ENCODE measurements at regions not wholly inside any gene's neighbourhood (a gene's known extent, or its start where the extent isn't known, plus 50 kb on each side); places are given as distances from the start of the nearest gene placed in this dataset.

DNA sequence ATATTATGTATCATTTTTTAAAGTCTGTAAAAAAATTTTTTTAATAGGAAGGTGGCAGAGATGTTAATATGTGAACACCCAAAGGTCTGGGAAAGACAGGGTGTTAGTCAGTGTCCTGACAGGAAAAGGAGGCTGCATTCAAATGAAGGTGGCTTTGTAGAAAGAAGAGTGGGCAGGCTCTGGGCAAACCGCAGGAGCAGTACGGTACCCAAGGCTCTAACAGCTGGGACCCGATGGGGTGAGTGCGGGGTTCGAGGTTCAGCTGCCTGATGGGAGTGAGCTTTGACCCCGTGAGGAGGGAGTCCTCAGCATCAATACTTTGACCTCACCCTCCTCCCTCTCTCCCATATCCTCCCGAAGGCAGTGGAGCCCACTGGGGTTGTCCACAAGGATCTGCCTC lies 142.5 kb downstream of the C11orf91 start:
- no peak overlapping the region for H2BK120ac ChIP-seq (ENCODE audit: low read depth, low read length, poor library complexity, severe bottlenecking)
- H2BK5ac ChIP-seq (ENCODE audit: insufficient read length, low read length) = no peak overlapping the region
- Mint-ChIP-seq H3K4me3 (no peak overlapping the region), H3K9me3 (no peaks in the 10 kb centered on the region), H3K4me1 (peaks cover 2 to 7% of the 10 kb centered on the region in 2 experiments; a peak in 3 of 4 replicates), H3K27ac (no peak overlapping the region), H3K27me3 (ENCODE audit: low read depth) (no peaks in the 10 kb centered on the region), H3K36me3 (ENCODE audit: insufficient read depth in 1 of 3, low read depth in 3 of 3) (no peaks in the 10 kb centered on the region; a peak in 1 of 7 replicates)
- H3K27ac ChIP-seq (ENCODE audit: insufficient read length, low read depth, low read length) = no peak overlapping the region
- H4K5ac ChIP-seq (ENCODE audit: insufficient read length, low read depth, low read length) = no peak overlapping the region
- H3K4ac ChIP-seq (ENCODE audit: low read depth, low read length) = no peak overlapping the region
- no peak overlapping the region for H4K91ac ChIP-seq (ENCODE audit: insufficient read length, low read depth, low read length)
- H2BK20ac ChIP-seq (ENCODE audit: low read depth, low read length, poor library complexity, severe bottlenecking) = peak overlapping the region; percentile 26
- H2BK15ac ChIP-seq (ENCODE audit: low read depth, low read length) = no peak overlapping the region
- H3K23ac ChIP-seq (ENCODE audit: insufficient read length, low read depth, low read length) = no peak overlapping the region
- no peaks in the 10 kb centered on the region for H3K79me1 ChIP-seq (ENCODE audit: insufficient read depth, low read depth, low read length, poor library complexity, severe bottlenecking)
- H3K4me2 ChIP-seq (ENCODE audit: insufficient read depth, insufficient read length, low read length) = no peak overlapping the region
- no peak overlapping the region for H3K9ac ChIP-seq (ENCODE audit: extremely low read depth, insufficient read length, low read length)
- no peak overlapping the region for H3K18ac ChIP-seq (ENCODE audit: insufficient read length, low read depth, low read length)
- H3K14ac ChIP-seq (ENCODE audit: insufficient read depth, low read length) = no peak overlapping the region
- no peak overlapping the region for H2BK12ac ChIP-seq (ENCODE audit: insufficient read length, low read depth, low read length)
- no peak for TF ChIP-seq CTCF (conservative IDR thresholded peaks at IDR 0.05)
- H4K20me1 ChIP-seq (ENCODE audit: control insufficient read depth, insufficient read depth, insufficient read length) = no peaks in the 10 kb centered on the region
- no peak overlapping the region for H2AK5ac ChIP-seq (ENCODE audit: insufficient read length, low read length)
- no peak for DNase-seq
- H3K4me1 ChIP-seq (ENCODE audit: insufficient read depth, low read length) = no peaks in the 10 kb centered on the region; the same call in 1 of the 2 replicates
- H3T11ph ChIP-seq (ENCODE audit: low read length) = no peak overlapping the region
- H4K8ac ChIP-seq (replicated peaks; ENCODE audit: insufficient read length, low read depth, low read length) = no peak overlapping the region
- H3K56ac ChIP-seq (ENCODE audit: insufficient read length, low read depth, low read length) = no peak overlapping the region
- H3K27me3 ChIP-seq (ENCODE audit: insufficient read depth, low read length) = no peaks in the 10 kb centered on the region
- no peaks in the 10 kb centered on the region for H3K9me3 ChIP-seq (ENCODE audit: control insufficient read depth, low read depth, low read length)
- H2AFZ ChIP-seq (ENCODE audit: low read length) = no peak overlapping the region
- H3K23me2 ChIP-seq (ENCODE audit: insufficient read length, low read depth, low read length, poor library complexity, severe bottlenecking) = no peaks in the 10 kb centered on the region
- WGBS (ENCODE audit: extremely low coverage, insufficient read length, low lambda C conversion rate) = no CpG with 5 or more reads among the region's 7 CpGs
- H3K79me2 ChIP-seq (ENCODE audit: insufficient read depth, low read length) = no peaks in the 10 kb centered on the region
